ENCODE measurements at regions not wholly inside any gene's neighbourhood (a gene's known extent, or its start where the extent isn't known, plus 50 kb on each side); places are given as distances from the start of the nearest gene placed in this dataset.

- no peak for TF ChIP-seq CHD7 (IDR thresholded peaks at IDR 0.05; ENCODE audit: insufficient replicate concordance, low read length)
- TF ChIP-seq HDAC2 (IDR thresholded peaks at IDR 0.05; ENCODE audit: borderline replicate concordance in 1 of 2, low read depth in 2 of 2, low read length in 2 of 2) = no peak
- no peak for TF ChIP-seq BCL11A (IDR thresholded peaks at IDR 0.05; ENCODE audit: low read depth in 2 of 2, low read length in 2 of 2)
Observed at GRCh38 chr9:90175865-90176264, 466.8 kb downstream of the DIRAS2 start (continued).

Measured in H1 (cell line).